ENCODE measurements at regions not wholly inside any gene's neighbourhood (a gene's known extent, or its start where the extent isn't known, plus 50 kb on each side); places are given as distances from the start of the nearest gene placed in this dataset.

GRCh38 chr7:128150223-128150865 lies 90.7 kb upstream of the LEP start (continued):
- TF ChIP-seq ZNF512 (CRISPR knock-in tag; IDR thresholded peaks at IDR 0.05; ENCODE audit: borderline replicate concordance) = no peak

DNA sequence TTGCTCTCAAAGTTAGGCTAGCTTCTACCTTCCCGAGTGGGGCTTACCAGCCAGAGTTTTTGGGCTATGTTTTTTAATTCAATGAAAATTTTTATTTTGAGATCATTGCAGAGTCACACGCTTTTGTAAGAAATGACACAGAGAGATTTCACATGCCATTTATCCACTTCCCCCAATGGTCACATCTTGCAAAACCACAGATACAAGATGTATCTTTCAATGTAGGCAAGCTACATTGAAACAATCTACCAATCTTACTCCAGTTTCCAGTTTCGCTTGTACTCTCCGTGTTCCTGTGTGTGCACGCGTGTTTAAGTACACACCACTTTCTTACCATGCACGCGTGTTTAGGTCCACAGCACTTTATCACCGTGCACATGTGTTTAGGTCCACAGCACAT lies 89.4 kb upstream of the LEP start:
- CTCF ChIA-PET = interaction anchor here (1.5 kb wide), 1 partner anchor 16 kb away, joined by 3 read pairs; no protein-coding TSS in a partner anchor
- TF ChIP-seq TCF7 (CRISPR knock-in tag; IDR thresholded peaks at IDR 0.05; ENCODE audit: low read depth) (no peak), NR1H2 (CRISPR knock-in tag; IDR thresholded peaks at IDR 0.05) (no peak), KAT7 (CRISPR knock-in tag; IDR thresholded peaks at IDR 0.05; ENCODE audit: borderline replicate concordance) (no peak), CBFB (CRISPR knock-in tag; IDR thresholded peaks at IDR 0.05; ENCODE audit: low read depth) (no peak), NFYB (CRISPR knock-in tag; conservative IDR thresholded peaks at IDR 0.05; ENCODE audit: low read depth) (no peak), ZNF532 (CRISPR knock-in tag; IDR thresholded peaks at IDR 0.05; ENCODE audit: borderline replicate concordance) (no peak), PRRX2 (CRISPR knock-in tag; IDR thresholded peaks at IDR 0.05) (no peak), FOXK1 (CRISPR knock-in tag; IDR thresholded peaks at IDR 0.05) (no peak), NR2C2 (CRISPR knock-in tag; IDR thresholded peaks at IDR 0.05) (no peak)
- TF ChIP-seq, protein P1, sequence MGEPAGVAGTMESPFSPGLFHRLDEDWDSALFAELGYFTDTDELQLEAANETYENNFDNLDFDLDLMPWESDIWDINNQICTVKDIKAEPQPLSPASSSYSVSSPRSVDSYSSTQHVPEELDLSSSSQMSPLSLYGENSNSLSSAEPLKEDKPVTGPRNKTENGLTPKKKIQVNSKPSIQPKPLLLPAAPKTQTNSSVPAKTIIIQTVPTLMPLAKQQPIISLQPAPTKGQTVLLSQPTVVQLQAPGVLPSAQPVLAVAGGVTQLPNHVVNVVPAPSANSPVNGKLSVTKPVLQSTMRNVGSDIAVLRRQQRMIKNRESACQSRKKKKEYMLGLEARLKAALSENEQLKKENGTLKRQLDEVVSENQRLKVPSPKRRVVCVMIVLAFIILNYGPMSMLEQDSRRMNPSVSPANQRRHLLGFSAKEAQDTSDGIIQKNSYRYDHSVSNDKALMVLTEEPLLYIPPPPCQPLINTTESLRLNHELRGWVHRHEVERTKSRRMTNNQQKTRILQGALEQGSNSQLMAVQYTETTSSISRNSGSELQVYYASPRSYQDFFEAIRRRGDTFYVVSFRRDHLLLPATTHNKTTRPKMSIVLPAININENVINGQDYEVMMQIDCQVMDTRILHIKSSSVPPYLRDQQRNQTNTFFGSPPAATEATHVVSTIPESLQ (CRISPR knock-in tag; IDR thresholded peaks at IDR 0.05) = no peak
- H3K36me3 Mint-ChIP-seq = no peaks in the 10 kb centered on the region
- no peaks in the 10 kb centered on the region for H3K9me3 Mint-ChIP-seq
- peaks cover 19% of the 10 kb centered on the region for H3K27me3 Mint-ChIP-seq (ENCODE audit: low read depth)
- ATAC-seq (no peak), DNase-seq (ENCODE audit: low spot score) (no peak)
- POLR2A ChIA-PET = no interaction called here
- no peak overlapping the region for H3K4me3 Mint-ChIP-seq
- peaks cover 43% of the 10 kb centered on the region for H3K4me1 Mint-ChIP-seq
- no peak overlapping the region for H3K27ac Mint-ChIP-seq

- Mint-ChIP-seq H3K4me3 (no peak overlapping the region), H3K9me3 (no peaks in the 10 kb centered on the region), H3K27me3 (ENCODE audit: low read depth) (peaks cover 20% of the 10 kb centered on the region), H3K27ac (no peak overlapping the region), H3K36me3 (no peaks in the 10 kb centered on the region), H3K4me1 (peaks cover 32% of the 10 kb centered on the region)
- CTCF ChIA-PET = interaction anchor here (1.5 to 4.0 kb wide), 2 partner anchors 17 to 57 kb away, joined by 3 to 40 read pairs; no protein-coding TSS in a partner anchor
- ATAC-seq (no peak), DNase-seq (ENCODE audit: low spot score) (no peak)
- POLR2A ChIA-PET = no interaction called here
- TF ChIP-seq E2F1 (CRISPR knock-in tag; IDR thresholded peaks at IDR 0.05) (no peak), IRF2 (CRISPR knock-in tag; IDR thresholded peaks at IDR 0.05; ENCODE audit: borderline replicate concordance, low read depth) (no peak), JUN (CRISPR knock-in tag; IDR thresholded peaks at IDR 0.05) (no peak), ZNF671 (CRISPR knock-in tag; IDR thresholded peaks at IDR 0.05) (no peak)
Observed at GRCh38 chr7:128152721-128153120, 88.4 kb upstream of the LEP start.
